GM04504 (cell line): ENCODE measurements at regions not wholly inside any gene's neighbourhood (a gene's known extent, or its start where the extent isn't known, plus 50 kb on each side); places are given as distances from the start of the nearest gene placed in this dataset.
"Not testable (repeated sequence)": the region's sequence is repeated elsewhere in the genome, so short reads cannot be mapped to it uniquely, and the experiment has no call there.

ENCODE experiments used
- DNase-seq: peaks from one replicate; pipeline ENCODE4 v3.0.0-alpha.2; 2012; ENCODE audit warnings: low read depth

- no peak for DNase-seq
Observed at GRCh38 chr3:21894459-21895340, 143.7 kb upstream of the ZNF385D start.

- DNase-seq: no peak
Observed at GRCh38 chr3:21898316-21898715, 147.3 kb upstream of the ZNF385D start.

GRCh38 chr3:21901484-21901883, 150.5 kb upstream of the ZNF385D start:
- DNase-seq: no peak

GRCh38 chr3:21902956-21903355, 151.9 kb upstream of the ZNF385D start:
- DNase-seq: no peak

GRCh38 chr3:21909096-21909495, 158.1 kb upstream of the ZNF385D start:
- no peak for DNase-seq

GRCh38 chr3:21912711-21913110, 161.7 kb upstream of the ZNF385D start:
- no peak for DNase-seq

- peak; percentile 82 for DNase-seq
Observed at GRCh38 chr3:21913791-21914190, 162.8 kb upstream of the ZNF385D start.

- DNase-seq: no peak
Observed at GRCh38 chr3:21914451-21914850, 163.4 kb upstream of the ZNF385D start.

GRCh38 chr3:21919383-21919782, 168.4 kb upstream of the ZNF385D start:
- DNase-seq: no peak

- peak; percentile 81 for DNase-seq
Observed at GRCh38 chr3:21920421-21920861, 169.4 kb upstream of the ZNF385D start.

GRCh38 chr3:21923156-21923555, 172.1 kb upstream of the ZNF385D start:
- not testable (repeated sequence) for DNase-seq

- no peak for DNase-seq
Observed at GRCh38 chr3:21927261-21927660, 176.3 kb upstream of the ZNF385D start.

GRCh38 chr3:21934591-21934990, 183.6 kb upstream of the ZNF385D start:
- DNase-seq: no peak

- DNase-seq: no peak
Observed at GRCh38 chr3:21936207-21936606, 185.2 kb upstream of the ZNF385D start.

GRCh38 chr3:21938267-21938681, 187.3 kb upstream of the ZNF385D start:
- DNase-seq: no peak

GRCh38 chr3:21942328-21942727, 191.3 kb upstream of the ZNF385D start:
- peak; percentile 95 for DNase-seq

- no peak for DNase-seq
Observed at GRCh38 chr3:21944251-21944650, 193.2 kb upstream of the ZNF385D start.

GRCh38 chr3:21952856-21953255, 201.8 kb upstream of the ZNF385D start:
- DNase-seq: no peak

- DNase-seq: peak; percentile 50
Observed at GRCh38 chr3:21954709-21955108, 203.7 kb upstream of the ZNF385D start.

GRCh38 chr3:21955406-21955805, 204.4 kb upstream of the ZNF385D start:
- DNase-seq: no peak

- no peak for DNase-seq
Observed at GRCh38 chr3:21960033-21960432, 209.0 kb upstream of the ZNF385D start.

GRCh38 chr3:21962456-21962855, 211.4 kb upstream of the ZNF385D start:
- DNase-seq: no peak

- not testable (repeated sequence) for DNase-seq
Observed at GRCh38 chr3:21966457-21966856, 215.4 kb upstream of the ZNF385D start.

- DNase-seq: no peak
Observed at GRCh38 chr3:21979706-21980105, 228.7 kb upstream of the ZNF385D start.
